ENCODE measurements at regions not wholly inside any gene's neighbourhood (a gene's known extent, or its start where the extent isn't known, plus 50 kb on each side); places are given as distances from the start of the nearest gene placed in this dataset.
A peak's percentile ranks its signal among the peaks of the same experiment; 100 is the strongest.
"Not testable (repeated sequence)": the region's sequence is repeated elsewhere in the genome, so short reads cannot be mapped to it uniquely, and the experiment has no call there.

- no peak overlapping the region for H3K4me2 ChIP-seq
- no peak overlapping the region for H3K9ac ChIP-seq
- H3K79me2 ChIP-seq (ENCODE audit: insufficient read depth, low read depth), result no peaks in the 10 kb centered on the region
- no peak overlapping the region for H3K27ac ChIP-seq
- no peak overlapping the region for H3K4me3 ChIP-seq (IDR thresholded peaks at IDR 0.05; ENCODE audit: insufficient read depth, low read depth, low read length)
- no peaks in the 10 kb centered on the region for H3K27me3 ChIP-seq (ENCODE audit: insufficient read depth, low read depth)
- no peaks in the 10 kb centered on the region for H3K4me1 ChIP-seq (ENCODE audit: low read depth, poor library complexity, severe bottlenecking)
- TF ChIP-seq CTCF (conservative IDR thresholded peaks at IDR 0.05; ENCODE audit: low read depth, low read length), result no peak
- H4K20me1 ChIP-seq (ENCODE audit: insufficient read depth), result no peaks in the 10 kb centered on the region
- no peaks in the 10 kb centered on the region for H3K36me3 ChIP-seq (ENCODE audit: insufficient read depth)
- no peak overlapping the region for H2AFZ ChIP-seq (ENCODE audit: low read depth)
Measured at GRCh38 chr10:120217736-120218135, 239.3 kb upstream of the PLPP4 start.

- Histone ChIP-seq H3K79me2 (ENCODE audit: insufficient read depth, low read depth) (no peaks in the 10 kb centered on the region), H3K9ac (no peak overlapping the region), H2AFZ (ENCODE audit: low read depth) (no peak overlapping the region), H3K4me1 (ENCODE audit: low read depth, poor library complexity, severe bottlenecking) (no peaks in the 10 kb centered on the region), H3K4me3 (IDR thresholded peaks at IDR 0.05; ENCODE audit: insufficient read depth, low read depth, low read length) (no peak overlapping the region), H4K20me1 (ENCODE audit: insufficient read depth) (no peaks in the 10 kb centered on the region), H3K36me3 (ENCODE audit: insufficient read depth) (no peaks in the 10 kb centered on the region), H3K27ac (no peak overlapping the region), H3K27me3 (ENCODE audit: insufficient read depth, low read depth) (no peaks in the 10 kb centered on the region), H3K4me2 (no peak overlapping the region)
- TF ChIP-seq CTCF (conservative IDR thresholded peaks at IDR 0.05; ENCODE audit: low read depth, low read length), result peak; percentile 66
Measured at GRCh38 chr10:120221873-120222485, 235.0 kb upstream of the PLPP4 start.

- Histone ChIP-seq H3K79me2 (ENCODE audit: insufficient read depth, low read depth) (no peaks in the 10 kb centered on the region), H3K27ac (no peak overlapping the region), H3K9ac (no peak overlapping the region), H4K20me1 (ENCODE audit: insufficient read depth) (no peaks in the 10 kb centered on the region), H3K4me1 (ENCODE audit: low read depth, poor library complexity, severe bottlenecking) (no peaks in the 10 kb centered on the region), H3K4me2 (no peak overlapping the region), H3K27me3 (ENCODE audit: insufficient read depth, low read depth) (no peaks in the 10 kb centered on the region), H2AFZ (ENCODE audit: low read depth) (no peak overlapping the region), H3K4me3 (IDR thresholded peaks at IDR 0.05; ENCODE audit: insufficient read depth, low read depth, low read length) (no peak overlapping the region), H3K36me3 (ENCODE audit: insufficient read depth) (no peaks in the 10 kb centered on the region)
- no peak for TF ChIP-seq CTCF (conservative IDR thresholded peaks at IDR 0.05; ENCODE audit: low read depth, low read length)
Measured at GRCh38 chr10:120229641-120230040, 227.4 kb upstream of the PLPP4 start.

DNA sequence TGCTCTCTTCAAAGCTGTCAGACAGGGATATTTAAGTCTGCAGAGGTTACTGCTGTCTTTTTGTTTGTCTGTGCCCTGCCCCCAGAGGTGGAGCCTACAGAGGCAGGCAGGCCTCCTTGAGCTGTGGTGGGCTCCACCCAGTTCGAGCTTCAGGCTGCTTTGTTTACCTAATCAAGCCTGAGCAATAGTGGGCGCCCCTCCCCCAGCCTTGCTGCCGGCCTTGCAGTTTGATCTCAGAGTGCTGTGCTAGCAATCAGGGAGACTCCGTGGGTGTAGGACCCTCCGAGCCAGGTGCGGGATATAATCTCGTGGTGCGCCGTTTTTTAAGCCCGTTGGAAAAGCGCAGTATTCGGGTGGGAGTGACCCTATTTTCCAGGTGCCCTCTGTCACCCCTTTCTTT is 217.3 kb upstream of the PLPP4 start:
- not testable (repeated sequence) for H3K4me1 ChIP-seq (ENCODE audit: low read depth, poor library complexity, severe bottlenecking)

GRCh38 chr10:120251821-120252442 is 205.1 kb upstream of the PLPP4 start:
- Histone ChIP-seq H3K4me2 (no peak overlapping the region), H3K27me3 (ENCODE audit: insufficient read depth, low read depth) (no peaks in the 10 kb centered on the region), H3K4me1 (ENCODE audit: low read depth, poor library complexity, severe bottlenecking) (no peaks in the 10 kb centered on the region), H2AFZ (ENCODE audit: low read depth) (no peak overlapping the region), H3K27ac (no peak overlapping the region), H3K9ac (no peak overlapping the region), H3K4me3 (IDR thresholded peaks at IDR 0.05; ENCODE audit: insufficient read depth, low read depth, low read length) (no peak overlapping the region), H3K79me2 (ENCODE audit: insufficient read depth, low read depth) (no peaks in the 10 kb centered on the region), H4K20me1 (ENCODE audit: insufficient read depth) (no peaks in the 10 kb centered on the region), H3K36me3 (ENCODE audit: insufficient read depth) (no peaks in the 10 kb centered on the region)
- no peak for TF ChIP-seq CTCF (conservative IDR thresholded peaks at IDR 0.05; ENCODE audit: low read depth, low read length)

More for the DNA sequence above, 217.3 kb upstream of the PLPP4 start:
- H3K4me3 ChIP-seq (IDR thresholded peaks at IDR 0.05; ENCODE audit: insufficient read depth, low read depth, low read length); H2AFZ ChIP-seq (ENCODE audit: low read depth); H3K27me3 ChIP-seq (ENCODE audit: insufficient read depth, low read depth); H3K36me3 ChIP-seq (ENCODE audit: insufficient read depth); H3K79me2 ChIP-seq (ENCODE audit: insufficient read depth, low read depth); H4K20me1 ChIP-seq (ENCODE audit: insufficient read depth); H3K4me2 ChIP-seq; H3K9ac ChIP-seq; H3K27ac ChIP-seq: not testable (repeated sequence)
